Activated CD8-positive, alpha-beta memory T cell treated with anti-CD3 and anti-CD28 coated beads, Interleukin-2, amount 50 U/mL, for 1 hour (primary cell): ENCODE measurements at regions not wholly inside any gene's neighbourhood (a gene's known extent, or its start where the extent isn't known, plus 50 kb on each side); places are given as distances from the start of the nearest gene placed in this dataset.

Experiments
- DNase-seq: peaks from one replicate; pipeline ENCODE4 v3.0.0-alpha.2; 2020; ENCODE audit errors: extremely low read depth

DNA sequence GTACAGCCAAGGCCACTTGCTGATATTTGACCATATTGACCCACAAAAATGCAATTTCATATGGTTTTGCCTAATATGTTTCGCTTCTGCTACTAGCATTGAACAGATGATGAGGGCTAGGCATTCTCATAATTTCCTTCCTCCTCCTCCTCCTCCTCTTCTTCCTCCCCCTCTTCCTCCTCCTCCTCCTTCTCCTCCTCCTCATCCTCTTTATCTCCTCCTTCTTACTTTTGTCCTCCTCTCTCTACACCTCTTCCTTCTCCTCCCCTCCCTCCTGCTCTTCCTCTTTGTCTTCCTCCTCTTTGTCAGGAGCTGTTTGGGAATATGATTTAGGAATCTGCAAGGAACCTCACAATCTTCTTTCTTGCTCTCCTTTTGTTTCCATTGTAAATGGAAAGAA is 133.9 kb upstream of the CELF2 start:
- DNase-seq: no peak

DNA sequence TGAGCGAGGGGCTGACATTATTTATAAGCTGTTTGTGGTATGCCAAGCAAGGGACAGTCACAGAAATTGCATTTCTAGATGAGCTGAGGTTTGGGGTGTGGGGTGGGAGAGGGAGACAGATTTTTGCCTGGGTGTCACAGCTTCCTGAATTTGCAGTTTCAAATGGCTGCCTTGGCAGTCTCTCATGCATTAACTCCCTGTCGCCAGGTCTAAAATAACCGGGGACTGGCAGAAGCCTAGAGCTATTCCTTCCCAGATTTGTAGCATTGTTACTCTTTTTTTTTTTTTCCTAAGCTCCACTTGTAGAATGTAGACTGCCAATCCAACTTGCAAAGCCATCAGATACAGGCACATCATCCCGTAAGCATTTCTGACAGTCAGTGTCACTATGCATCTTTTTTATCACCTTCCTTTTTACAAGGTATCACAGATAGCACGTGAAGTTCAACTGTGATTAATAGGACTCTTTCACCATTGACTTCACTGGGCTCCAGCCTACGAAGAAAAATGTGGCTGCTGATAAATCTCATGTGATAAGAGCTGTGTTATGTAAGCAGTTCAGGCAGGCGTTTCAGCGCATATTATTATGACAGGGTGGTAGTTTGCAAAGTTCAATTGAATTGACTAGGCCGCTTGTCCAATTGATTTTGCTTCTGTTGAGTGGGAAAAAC is 130.7 kb upstream of the CELF2 start:
- DNase-seq: no peak

DNA sequence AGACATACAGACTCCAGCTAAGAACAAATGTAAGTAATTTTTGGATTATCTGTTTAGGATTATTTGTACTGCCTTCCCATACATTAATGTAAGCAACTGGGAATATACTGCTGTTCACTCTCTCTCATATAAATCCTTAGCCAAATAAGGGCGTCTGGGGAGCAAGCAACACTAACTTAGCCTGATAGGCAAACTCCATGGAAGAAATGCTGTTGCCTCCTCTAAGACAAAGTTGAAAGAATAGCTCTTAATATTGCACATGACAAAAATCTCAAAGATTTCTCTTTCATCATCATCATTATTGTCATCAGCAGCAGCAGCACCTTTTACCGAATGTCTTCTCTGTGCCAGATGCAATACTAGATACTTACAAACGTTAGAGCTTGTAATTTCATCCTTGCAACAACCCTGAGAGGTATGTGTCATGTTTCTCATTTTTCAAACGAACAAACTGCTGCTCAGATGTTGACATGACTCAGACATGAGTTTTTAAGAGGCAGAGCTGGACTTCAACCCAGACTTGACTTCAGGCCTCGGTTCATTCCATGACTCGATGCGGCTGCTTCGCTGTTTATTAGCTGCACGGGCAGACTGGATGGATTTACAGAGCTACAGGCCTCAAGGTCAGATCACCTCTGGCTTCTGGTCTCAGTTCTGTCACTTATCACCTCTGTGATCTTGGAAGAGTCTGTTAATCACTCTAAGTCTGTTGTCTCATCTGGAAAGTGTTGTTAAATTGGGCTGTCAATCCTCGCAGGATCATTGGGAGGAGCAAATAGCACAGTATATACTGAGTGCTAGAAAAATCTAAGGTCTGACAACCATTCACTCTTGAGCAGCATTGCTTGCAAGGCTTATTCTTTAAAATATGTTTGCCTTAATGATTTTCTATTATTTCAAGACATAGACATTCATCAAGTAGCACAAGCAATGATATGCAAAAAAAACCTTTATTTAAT is 126.3 kb upstream of the CELF2 start:
- no peak for DNase-seq

DNA sequence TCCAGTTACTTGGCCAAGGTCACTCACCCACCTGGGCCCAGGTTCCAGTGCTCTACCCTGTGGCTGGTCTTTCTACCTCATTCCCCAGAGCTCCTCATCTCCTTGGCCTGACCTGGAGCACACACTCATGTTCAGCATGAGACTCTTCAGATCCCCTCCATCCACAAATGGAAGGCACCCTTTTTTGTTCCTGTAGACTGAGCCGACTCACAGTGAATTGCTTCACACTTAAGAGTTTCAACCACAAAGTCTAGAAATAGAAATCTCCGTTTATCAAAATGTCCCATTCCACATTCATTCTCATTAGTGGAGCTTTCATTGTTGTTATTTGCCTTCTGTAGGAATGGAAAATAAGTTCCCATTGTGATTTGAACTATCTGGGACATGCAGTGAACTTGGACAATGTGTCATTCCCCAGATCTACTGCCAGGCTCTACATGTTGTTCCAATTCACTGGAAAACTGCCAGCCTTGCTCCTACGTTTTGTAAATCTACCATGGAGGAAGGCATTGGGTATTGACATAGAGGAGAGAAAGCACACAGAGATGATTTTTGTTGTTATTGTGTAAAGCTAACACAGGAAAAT is 125.3 kb upstream of the CELF2 start:
- no peak for DNase-seq

DNA sequence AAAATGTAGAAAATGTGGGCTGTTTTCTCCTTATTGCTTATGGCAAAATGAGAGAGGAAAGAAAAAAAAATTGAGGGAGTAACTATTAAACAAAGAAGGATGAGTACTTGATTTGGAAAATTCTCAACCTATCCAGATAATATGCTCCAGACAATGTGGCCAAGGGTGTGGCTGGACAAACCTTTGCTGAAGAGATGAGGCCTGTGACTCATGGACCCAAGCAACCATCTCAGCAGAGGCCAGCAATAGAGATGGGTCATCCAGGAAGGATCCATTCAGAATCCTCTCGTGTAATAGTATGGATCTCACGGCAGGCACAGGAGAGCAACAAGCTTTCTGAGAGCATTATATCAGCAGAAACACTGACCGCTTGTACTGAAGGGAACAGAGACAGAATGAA is 120.3 kb upstream of the CELF2 start:
- DNase-seq: no peak

DNA sequence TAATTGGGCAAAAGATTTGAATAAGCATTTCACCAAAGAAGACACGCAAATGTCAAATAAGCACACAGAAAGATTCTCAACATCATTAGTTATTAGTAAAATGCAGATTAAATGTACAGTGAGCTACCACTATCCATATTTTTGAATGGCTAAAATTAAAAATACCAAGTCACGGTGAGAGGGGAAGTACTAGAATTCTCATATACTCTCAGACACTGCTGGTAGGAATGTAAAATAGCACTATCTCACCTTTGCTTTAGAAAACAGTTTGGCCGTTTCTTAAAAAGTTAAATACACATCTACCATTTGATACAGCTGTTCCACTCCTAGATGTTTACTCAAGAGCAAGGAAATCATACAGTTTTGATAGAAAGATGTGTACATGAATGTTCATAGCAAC is 115.8 kb upstream of the CELF2 start:
- DNase-seq: no peak

DNA sequence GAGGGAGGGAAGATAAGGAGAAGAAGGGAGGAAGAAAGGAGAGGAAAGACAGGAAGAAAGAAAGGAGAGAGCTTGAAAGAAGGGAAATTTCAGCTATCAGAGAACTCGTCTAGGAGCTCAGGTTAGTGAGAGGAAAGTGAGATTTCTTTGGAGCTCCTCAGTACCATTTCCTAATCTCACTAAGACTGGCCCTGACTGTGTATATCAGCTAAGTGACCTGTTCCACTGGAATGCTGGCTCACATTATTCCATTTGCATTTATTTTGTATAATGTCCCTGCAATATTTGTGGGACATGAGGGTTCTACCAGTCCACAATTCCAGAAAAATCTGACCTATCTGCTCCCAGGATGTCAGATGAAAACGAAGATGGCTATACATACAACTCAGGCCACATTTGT is 114.7 kb upstream of the CELF2 start:
- no peak for DNase-seq

DNA sequence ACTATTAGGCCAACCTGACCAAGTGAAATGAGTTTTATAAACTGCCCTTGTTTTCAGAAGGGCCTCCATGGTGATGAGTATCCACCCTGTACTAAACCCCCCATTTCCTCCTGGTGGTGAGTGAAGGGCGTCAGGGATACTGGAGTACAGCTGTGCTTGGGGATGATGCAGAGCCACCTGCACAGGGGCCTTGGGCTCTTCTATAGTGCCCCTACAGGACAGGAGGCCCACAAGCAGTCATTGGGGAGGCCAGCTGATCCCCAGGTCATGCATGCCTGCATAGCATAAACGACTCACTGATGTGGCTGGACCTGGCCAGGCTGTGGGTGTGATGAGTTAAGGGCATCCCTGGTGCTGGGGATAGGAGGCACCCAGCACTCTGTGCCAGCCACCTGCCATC is 114.1 kb upstream of the CELF2 start:
- no peak for DNase-seq

DNA sequence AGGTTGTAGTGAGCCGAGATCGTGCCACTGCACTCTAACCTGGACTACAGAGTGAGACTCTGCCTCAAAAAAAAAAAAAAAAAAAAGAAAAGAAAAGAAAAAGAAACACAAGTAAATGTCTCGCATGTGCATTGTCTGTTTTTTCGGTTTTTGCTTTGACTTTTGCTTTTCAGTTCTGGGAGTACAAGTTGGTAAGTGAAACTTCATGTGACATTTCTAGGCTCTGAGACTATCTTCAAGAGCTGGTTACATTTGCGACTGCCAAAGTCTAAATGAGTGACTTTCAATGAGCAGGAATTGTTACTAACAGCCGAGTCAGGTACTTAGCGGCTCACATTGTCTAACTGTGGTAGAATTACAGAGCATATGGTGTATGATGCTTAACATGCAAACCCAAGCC is 107.0 kb upstream of the CELF2 start:
- no peak for DNase-seq

DNA sequence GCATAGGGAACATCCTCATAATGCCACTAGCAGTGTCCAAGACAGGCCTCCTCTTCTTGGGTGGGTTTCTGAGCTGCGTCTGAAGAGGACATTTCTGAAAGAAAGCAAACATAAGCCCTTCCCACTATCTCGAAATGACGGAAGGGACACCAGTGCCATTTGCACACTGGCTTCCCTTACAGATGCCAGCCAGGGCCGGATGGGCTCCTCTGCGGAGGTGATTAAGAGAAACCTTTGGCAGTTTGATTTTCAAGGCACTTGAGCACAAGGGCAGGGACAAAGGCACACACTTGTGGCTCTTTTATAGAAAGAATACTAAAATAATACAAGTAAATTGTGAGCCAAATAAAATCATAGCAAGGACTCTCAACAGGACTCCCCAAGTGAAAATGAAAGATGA is 106.6 kb upstream of the CELF2 start:
- DNase-seq: no peak

DNA sequence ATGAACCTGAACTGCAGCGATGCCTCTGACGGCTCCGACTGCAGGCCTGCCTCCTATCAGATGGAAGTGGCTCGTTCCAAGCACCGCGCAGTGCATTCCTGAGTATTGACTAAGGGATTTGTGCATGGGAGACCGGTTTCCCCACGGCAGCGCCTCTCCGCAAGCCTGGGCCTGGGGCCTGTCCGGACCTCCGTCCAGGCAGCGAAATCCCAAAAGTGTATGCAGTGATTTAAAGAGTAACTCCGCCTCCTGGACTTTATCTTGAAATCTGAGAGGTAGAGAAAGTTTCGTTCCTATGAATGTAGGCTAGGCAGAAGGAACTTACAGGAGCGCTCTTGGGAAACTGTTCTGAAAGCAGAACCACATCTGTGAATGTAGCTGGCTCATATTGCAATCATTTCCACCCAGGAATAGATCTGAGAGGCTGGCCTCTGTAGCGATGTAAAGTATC is 106.2 kb upstream of the CELF2 start:
- DNase-seq: no peak

DNA sequence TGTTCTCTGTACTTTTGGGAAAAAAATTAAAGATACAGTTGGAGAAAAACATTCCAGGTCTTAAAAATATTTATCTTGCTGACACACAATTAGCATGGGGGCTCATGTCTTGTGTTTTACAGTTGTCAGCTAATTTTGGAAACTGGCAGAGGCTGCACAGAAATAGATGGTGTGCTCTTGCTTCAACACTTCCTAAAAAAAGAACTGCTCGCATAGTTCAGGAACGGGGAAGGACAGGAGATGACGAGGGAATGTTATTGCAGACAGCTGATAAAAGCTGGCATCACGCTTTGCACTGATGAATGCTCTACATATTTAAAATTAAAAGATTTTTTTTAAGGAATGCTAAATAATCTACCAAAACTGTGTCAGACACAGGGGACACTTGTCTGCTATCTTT is 103.5 kb upstream of the CELF2 start:
- DNase-seq: no peak

DNA sequence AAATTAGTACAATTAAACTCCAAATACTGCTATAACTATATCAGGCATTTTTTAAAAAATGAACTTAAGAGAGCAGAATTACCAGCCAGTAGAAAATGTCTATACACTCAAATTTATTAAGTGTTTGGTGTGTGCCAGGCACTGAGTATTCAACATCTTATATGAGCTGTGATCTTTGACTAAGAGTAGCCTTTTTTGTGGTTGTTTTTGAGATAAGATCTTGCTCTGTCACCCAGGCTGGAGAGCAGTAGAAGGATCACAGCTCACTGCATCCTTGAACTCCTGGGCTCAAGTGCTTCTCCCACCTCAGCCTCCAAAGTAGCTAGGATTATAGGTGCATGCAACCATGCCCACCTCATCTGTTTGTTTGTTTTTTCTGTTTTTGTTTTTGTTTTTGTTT is 102.5 kb upstream of the CELF2 start:
- DNase-seq: no peak

DNA sequence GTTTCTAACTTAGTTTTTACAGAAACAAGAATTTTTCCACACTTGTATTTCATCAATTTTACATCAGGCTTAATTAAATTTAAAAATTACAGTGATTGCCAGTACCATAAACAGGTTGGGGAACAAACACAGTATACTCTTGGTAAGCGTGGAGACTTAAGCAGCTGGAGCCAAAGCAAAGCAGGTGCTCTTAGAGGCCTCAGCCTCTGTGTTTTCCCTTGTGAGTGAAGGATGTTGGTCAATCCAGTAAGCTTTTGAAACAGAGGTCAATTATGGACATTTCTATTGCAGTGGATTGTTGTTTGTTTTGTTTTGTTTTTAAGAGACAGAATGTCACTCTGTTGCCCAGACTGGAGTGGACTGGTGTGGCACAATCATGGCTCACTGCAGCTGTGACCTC is 100.6 kb upstream of the CELF2 start:
- no peak for DNase-seq

DNA sequence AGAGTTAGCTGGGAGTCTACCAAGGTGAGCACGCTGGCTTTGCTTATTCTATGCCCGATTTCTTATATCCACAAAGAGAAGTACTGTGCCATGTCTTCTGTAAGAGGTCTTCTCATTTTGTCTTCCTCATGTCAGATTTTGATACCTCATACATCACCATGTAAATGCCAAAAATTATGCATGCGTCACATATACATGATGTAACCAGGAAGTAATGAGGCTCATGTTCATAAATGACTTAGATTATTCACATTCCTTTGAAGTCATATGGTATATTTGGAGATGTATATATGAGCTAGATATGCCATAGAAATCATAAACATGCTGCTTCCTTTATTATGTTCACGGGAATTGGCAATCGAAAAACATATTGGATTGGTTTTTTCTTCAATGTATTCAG is 97.7 kb upstream of the CELF2 start:
- DNase-seq: no peak

DNA sequence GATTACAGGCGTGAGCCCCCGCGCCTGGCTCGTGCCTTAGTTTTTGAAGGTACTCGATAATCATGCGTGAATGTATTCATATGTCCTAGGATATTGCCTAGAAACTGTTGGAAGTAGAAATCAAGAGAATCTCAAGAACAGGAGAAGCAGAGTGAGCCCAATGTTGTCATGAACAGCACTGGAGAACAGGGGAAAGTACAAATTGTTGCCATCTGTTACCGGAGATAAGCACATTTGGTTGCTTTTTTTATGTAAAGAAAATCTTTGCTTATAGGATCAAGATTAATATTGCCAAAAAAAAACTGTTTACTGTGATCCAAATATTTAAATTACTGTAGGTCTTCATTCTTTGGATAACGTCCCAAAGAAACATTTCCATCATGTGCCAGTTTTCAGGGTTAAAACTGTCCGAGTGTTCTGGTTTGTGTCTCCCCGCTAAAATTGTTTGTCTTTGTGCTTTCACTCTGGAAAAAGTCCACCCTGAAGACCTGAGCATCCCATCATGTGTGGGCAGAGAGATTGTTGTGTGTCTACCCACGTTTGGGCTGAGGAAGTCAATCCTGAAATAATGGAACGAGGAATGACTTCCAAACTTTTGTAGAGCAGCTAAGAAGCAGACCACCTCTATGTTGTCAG is 95.7 kb upstream of the CELF2 start:
- no peak for DNase-seq

DNA sequence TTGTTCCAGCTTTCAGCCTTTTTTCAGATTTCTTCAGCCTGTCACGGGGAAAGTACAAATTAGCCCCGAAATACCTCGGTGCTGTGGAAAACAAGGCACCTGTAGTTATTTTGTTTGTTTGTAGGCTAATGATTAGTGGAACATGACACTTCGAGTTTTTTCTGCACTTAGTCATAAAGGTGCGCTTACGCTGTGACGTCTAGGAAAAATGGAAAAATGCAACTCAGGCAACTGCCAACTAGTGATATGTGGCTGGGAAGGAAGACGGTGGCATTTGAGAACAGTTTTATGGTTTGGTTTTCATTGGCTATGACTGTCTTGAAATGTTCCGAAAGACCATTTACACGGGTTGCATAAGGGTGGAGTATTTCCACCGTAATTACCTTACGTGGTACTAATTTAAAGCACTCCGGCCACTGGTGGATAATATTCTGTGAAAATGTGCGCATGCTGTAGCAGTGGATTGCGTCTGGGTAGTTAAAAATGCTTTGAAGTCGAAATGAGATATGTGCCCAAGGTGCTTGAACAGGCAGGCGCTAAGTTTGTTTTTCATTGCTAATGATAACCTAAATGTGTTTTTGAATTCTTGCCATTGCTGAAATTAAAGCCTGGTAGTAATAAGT is 94.5 kb upstream of the CELF2 start:
- DNase-seq: no peak

DNA sequence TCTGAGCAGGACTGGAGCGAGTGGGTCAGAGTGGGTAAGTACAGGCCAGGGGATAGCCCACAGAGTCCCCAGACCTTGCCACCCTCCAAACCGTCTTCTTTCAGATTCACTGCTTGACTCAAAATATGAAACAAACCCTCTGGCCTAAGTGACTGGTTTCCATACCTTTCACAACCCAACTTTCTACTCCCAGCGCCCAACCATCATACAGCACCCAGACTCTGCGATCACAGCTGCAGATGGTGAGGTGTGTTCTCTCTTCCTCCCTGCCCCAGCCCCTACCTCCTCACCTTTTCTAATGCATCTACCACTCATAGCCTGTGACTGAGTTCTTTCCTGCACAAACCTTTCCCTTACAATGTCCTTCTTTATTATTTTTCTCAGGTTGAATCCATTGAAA is 92.0 kb upstream of the CELF2 start:
- DNase-seq: no peak

DNA sequence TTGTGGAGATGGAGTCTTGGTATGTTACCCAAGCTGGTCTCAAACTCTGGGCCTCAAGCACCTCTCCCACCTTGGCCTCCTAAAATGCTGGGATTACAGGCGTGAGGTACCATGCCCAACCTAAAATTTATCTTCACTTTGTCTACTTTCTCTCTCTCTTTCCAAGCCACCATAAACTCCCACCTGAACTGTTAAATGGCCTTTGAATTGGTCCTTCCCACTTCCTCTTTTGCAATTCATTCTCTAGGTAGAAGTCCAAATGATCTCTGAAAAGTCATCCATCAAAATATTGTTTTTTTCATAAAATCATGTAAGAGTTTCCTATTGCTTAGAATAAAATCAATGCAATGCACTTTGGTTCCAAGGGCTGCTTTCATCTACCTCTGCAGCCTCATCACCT is 90.1 kb upstream of the CELF2 start:
- DNase-seq: no peak

DNA sequence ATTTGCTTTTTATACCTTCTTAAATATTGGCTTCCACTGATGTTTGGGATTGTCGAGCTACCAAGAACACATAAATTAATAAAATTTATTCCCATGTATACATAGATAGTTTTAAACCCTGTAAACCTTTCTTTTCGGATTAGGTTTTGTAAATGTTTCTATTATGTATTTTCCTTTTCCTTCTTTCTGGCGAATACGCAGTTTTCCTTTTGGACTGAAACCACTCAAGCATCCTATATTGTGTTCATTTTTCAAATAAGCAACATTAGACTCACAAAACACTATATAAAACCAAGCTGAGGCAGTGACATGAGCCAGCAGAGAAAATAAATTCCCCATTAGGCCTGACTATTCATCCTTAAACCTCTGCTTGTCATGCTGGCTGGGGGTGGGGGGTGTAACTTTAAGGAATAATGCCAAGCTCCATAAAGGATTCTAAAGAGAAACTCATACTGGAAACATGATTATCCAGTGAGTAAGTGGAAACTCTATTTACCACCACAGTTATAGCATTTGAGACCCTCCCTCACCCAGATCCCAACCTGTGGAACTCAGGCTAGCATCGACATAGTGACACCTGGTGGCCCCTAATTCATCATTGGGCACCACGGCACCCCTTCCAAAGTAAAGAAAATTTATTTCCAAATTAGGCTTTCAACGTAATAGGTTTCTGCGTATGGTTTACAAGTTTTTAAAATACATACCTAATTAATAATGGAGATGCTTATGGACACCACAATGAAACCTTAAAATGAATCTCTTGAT is 86.5 kb upstream of the CELF2 start:
- DNase-seq: no peak

DNA sequence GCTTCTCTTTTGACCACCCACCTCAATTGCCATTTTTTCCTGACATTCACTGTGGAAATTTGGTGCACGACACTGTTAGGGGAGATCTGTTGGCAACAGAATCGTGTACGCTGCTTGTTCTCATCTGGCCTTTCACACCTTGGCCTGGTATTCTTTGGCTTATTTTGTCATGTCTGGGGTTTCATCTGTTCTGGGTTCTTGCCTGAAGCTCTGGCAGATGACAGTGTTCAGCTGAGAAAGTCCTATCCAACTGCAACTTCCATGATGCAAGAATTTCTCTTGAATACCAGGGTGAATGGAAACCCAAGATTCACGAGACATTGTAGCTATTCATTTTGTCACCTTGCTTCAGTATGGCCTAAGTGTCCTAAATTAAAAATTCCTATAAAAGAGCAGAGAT is 82.6 kb upstream of the CELF2 start:
- no peak for DNase-seq
